ENCODE measurements at regions not wholly inside any gene's neighbourhood (a gene's known extent, or its start where the extent isn't known, plus 50 kb on each side); places are given as distances from the start of the nearest gene placed in this dataset.
"Not testable (repeated sequence)": the region's sequence is repeated elsewhere in the genome, so short reads cannot be mapped to it uniquely, and the experiment has no call there.

DNA sequence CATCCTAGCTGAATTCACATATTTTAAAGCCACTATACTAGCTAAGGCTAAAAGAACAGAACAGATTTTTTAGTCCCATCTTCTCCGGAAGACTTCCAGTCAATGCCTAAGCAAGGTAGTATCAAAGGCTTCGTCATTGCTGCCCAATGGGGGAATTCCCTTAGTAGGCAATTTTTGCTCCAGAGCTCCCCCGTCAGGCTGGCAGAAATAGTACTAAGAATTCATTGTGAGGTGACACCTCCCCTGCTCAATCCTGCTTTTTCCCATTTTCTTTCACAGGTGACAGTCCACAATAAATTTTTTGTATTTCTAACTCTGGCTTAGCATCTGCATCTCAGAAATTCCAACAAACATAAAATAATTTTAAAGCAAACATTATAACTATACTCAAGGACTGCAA lies 52.8 kb upstream of the SRSF6 start:
- DNase-seq (ENCODE audit: low spot score): no peak

DNA sequence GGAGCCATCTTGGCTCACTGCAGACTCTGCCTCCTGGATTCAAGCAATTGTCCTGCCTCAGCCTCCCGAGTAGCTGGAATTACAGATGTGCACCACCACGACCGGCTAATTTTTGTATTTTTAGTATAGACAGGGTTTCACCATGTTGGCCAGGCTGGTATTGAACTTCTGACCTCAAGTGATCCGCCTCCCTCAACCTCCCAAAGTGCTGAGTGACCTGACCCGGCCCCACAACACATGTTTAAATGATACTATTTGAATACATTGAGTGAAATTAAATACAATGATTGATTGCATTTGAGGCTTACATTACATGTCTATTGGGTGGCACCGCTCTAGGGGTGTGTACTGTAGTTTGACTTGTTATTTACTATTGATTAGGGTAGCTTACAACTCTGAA lies 56.8 kb upstream of the SRSF6 start:
- not testable (repeated sequence) for DNase-seq (ENCODE audit: low spot score)

DNA sequence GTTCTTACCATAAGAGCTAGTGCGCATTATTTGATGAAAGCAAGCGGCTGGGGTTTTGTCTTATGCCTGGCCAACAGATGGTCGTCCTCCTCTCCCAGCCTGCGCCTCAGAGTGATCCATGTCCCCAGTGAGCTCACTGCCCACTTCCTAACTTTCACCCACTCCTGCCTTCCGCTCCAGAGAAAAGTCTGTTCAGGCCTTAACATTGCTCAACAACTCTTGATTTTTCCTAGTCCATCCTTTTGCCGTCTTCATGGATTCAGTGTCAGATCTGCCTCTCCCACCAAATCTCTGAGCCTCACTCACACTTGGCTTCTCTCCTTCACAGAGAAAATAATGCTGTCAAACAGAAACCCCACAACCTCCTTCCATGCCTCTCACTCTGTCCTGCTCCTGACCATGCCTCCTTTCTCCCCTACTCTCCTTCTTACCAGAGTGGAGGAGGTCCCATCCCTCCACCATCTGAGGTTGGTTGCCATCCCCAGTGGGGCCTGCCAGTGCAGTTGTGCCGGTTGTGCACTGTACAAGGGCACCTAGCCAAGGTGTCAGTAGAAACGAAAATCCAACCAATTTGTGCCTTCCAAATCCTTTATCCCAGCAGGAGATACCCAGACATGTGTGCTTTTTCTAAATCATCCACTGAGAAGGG lies 58.9 kb upstream of the SRSF6 start:
- DNase-seq (ENCODE audit: low spot score): no peak

DNA sequence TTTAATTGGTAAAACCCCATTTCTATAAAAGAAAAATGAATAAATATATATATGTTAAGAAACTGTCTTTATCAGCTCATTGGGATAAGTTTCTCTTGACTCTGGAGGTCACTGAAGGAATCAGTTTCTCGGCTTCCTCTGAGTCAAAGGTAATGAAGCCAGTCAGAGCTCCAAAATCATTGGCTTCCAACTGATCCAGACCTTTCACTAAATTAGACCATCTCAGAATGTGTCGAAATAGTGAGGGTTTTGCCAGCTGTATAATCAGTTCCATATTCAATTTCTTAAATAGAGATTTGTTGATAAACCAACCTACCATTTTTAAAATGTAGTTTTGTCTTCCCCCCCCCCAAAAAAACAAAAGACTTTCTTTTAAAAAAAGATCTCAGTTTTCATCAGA lies 60.5 kb upstream of the SRSF6 start:
- DNase-seq (ENCODE audit: low spot score): no peak

DNA sequence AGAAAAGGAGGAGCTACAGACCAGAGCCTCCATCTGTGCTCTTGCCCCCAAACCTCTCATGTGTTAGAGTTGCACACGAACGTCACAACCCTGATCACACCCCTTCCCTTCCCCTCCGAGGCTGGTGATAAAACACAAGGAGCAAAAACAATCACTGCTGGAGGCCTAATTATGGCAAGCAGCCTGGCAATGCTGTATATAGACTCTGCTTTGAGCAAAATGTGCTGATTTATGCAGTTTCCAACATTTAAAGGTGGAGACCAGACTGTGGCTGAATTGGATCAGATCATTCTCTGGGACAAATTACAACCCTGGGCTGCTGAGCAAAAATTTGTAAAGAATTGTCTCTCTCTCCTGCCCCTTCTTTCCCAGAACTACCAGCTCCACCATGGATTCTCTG lies 64.6 kb upstream of the SRSF6 start:
- no peak for DNase-seq (ENCODE audit: low spot score)

DNA sequence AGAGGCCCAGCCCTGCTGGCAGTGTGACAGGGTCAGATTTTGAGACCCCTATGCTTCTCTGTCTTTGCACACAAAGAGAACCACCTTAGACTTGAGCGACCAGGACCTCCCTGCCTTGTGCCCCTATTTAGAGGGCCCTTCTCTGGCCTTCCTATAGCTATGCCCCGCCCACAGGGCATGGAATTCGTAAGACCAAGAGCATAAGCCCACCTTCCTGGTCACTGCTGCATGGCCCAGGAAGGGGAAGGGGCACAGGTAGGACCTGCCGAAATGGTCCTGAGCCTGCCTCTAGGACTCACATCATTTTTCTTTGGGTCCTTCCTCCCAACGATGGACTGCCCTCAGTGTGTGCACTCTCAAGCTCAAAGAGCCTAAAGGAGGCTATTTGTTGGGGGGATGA lies 65.1 kb upstream of the SRSF6 start:
- no peak for DNase-seq (ENCODE audit: low spot score)

DNA sequence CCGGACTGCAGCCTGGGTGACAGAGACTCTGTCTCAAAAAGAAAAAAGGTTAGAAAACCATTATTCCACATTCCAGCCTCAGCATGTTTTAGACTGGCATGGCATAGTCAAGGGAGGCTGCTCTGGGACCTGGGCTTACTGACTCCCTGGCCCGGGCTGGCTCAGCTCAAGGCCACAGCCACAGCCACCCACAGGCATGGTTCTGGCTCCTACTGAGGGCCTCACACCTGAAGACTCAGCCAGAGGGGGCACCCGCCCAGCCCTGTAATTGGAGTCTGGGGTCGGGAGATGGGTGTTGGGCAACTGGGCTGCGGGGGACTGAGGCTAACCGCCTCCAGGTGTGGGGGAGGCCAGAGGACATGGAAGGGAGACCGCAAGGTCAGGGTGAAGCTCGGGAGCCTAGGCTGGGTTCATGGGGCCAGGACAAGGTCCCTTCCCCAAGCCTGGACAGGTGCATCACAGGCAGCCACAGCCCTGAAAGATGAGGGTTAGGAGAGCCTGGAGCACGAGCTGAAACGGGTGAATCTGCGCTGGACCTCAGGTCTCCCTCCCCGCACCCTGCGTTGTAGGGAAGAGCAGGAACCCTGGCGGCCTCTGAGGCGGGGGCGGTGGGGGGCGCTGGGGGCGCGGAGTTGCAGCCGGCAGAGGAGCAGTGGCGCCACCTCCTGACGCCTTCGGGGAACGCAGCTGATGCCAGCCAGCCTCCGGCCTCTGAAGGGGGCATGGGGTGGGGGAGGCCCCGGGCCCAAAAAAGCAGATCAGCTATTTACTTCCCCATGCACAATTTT lies 67.7 kb upstream of the SRSF6 start:
- DNase-seq (ENCODE audit: low spot score): no peak

DNA sequence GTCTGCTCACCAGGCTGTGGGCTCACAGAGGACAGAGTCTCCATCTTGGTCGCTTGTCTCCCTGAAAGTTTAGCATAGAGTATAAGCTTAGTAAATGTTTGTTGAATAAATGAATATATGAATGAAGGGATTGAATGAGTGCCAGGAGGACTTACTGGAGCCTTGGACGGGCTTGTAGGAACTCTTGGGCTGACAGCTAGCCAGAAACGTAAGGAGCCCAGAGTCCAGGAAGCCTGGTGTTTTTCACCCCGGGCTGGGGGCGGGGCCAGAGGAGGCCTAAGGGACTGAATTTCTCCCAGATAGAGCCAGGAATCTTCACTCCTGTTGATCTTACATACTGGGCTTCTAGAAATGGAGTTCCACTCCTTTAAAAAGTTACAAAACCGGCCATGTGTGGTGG lies 68.5 kb upstream of the SRSF6 start:
- no peak for DNase-seq (ENCODE audit: low spot score)

DNA sequence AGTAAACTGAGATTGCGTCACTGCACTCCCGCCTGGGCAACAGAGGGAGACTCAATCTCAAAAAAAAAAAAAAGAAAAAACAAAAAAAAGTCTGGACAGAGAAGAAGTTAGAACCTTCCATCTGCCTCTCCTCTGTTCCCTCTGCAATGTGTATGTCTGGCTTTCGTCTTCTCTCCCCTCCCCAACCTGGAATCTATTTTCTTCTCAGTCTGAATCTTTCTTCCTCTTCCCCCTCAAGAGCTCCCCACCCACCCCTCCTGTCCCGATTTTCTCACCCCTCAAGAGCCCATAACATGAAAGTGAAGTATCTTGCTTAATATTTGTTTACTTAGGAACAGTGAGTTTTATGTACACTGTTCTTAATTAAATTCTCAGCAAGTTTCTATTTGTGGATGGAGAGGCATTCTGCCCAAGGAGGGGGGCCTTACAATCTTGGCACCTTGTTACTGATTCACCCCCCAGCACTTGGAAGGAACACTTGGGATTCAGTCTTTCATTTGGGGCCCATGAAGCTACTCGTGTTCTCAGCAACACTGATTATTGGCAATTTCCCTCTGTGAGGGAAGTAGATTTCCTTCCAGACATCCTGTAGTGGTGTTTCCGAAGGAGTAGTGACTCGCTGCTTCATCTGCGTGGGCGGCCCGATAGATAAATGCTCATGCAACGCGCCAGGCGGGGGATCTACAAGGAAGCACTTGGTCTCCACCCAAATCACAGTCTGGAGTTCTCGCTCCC lies 69.3 kb upstream of the SRSF6 start:
- peak; percentile 16 for DNase-seq (ENCODE audit: low spot score)

DNA sequence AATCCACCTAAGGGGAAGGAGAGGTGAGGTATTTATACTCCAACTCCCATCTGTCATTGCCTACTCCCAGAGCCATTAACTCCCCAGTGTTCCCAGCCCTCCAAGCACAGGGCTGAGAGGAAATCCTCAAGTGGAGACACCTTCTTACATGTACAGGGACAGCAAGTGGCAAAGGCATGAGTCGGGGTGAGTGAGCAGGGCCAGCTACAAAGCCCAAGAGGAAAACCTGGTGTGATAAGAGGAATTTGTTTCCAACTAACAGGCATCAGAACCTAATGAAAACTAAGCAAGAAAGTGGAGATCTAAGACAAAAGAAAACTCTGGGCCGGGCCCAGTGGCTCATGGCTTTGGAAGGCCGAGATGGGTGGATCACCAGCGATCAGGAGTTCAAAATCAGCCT lies 70.0 kb upstream of the SRSF6 start:
- DNase-seq (ENCODE audit: low spot score): no peak

DNA sequence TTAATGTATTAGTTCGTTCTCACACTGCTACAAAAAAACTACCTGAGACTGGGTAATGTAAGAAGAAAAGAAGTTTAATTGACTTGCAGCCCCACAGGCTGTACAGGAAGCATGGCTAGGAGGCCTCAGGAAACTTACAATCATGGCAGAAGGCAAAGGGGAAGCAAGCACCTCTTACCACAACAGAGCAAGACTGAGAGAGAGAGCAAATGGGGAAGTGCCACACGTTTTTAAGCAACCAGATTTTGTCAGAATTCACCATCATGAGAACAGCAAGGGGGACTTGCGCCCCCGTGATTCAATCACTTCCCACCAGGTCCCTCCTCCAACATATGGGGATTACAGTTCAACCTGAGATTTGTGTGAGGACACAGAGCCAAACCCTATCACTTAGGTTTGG lies 70.8 kb upstream of the SRSF6 start:
- no peak for DNase-seq (ENCODE audit: low spot score)

DNA sequence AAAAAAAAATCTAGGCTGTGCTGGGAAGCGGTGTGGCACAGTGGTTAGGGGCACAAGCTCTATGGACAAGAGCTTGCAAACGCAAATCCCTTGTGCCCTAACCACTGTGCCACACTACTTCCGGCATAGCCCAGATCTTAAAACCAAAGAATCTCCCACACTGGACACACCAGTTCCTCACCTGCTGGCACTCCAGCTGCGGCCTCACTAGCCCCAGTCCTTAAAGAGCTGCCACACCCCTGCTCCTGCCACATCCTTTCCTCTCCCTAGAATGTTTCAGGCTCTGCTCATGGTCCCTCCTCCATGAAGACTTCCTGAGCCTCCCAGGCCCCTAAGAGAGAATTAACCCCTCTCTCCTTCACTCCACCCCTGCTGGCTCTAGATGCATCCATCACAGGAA lies 71.8 kb upstream of the SRSF6 start:
- DNase-seq (ENCODE audit: low spot score): no peak

DNA sequence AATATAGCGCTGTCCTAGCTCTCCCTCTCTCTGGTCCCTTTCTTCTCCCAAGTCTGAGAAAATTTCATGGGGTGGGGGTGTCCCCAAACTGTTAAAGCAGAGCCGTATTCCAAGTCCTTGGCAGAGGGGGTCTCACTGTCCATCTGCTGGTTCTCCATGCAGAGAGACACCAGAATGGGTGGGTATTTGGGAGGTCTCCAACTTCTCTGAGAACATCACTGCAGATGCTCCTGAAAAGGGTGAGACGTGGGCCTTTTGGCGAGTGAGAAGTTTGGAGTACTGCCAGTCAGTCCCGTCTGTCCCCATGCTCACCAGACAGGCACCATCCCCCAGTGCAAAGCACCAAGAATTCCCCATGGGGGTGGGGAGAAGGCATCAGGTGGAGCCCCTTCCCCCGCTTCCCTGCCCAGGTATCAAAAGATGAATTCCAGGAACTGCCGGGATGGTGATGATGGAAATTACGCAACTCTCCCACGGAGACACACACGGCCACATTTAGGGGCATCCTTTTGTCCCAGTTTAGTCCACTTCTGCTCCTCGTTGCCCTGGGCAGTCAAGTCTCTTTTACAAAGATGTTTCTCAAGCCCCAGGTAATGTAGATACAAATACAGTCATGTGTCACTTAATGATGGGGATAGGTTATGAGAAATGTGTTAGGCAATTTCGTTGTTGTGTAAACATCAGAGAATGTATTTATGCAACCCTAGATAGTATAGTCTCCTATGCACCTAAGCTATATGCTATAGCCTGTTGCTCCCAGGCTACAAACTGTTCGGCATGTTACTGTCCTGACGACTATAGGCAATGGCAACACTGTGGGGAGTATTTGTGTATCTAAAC lies 73.4 kb upstream of the SRSF6 start:
- DNase-seq (ENCODE audit: low spot score): no peak

DNA sequence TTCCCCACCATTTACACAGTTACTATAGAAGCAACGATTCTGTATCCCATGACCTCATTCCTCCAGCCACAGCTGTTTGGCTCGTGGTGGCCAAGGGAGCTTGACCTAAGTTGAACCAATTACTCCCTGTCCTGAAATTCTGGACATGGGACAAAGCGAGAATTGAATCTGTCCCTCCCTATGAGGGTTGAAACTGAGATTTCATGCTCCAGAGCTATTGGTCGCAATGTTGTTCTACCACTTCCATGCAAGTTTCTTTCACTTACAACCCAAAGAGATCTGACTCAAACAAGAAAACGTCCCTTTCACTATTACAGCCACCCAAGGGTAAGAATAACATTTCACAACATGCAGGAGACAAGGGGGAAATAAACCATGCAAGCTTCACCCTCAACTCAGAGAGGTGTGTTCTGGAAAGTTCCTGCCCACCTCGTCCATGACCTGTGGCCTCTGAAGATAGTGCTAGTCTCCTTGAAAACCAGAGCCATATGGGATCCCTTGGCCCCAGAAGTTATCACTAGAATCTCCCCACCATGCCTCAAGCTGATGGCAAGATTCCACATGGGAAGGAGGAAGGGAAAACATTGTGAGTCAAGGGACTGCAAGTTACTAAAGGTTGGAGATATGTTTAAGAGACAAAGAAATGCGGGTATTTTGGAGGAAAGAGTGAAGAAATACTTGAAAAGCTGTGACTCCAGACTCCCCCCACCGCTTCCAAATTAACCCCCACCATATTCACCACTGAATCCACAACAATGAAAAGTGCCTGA lies 74.5 kb upstream of the SRSF6 start:
- no peak for DNase-seq (ENCODE audit: low spot score)

DNA sequence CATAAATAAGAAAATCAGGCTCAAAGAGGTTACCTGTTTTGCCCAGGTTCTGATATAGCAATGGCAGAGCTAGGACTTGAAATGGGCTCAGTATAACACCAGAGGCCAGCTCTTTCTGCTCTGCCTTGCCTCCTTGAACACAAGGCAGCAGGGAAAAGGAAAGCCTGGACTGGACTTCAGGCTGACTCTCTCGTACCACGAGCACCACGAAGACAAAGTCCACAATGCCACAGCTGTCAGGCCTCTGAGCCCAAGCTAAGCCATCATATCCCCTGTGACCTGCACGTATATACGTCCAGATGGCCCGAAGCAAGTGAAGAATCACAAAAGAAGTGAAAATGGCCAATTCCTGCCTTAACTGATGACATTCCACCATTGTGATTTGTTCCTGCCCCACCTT lies 75.6 kb upstream of the SRSF6 start:
- DNase-seq (ENCODE audit: low spot score): not testable (repeated sequence)

DNA sequence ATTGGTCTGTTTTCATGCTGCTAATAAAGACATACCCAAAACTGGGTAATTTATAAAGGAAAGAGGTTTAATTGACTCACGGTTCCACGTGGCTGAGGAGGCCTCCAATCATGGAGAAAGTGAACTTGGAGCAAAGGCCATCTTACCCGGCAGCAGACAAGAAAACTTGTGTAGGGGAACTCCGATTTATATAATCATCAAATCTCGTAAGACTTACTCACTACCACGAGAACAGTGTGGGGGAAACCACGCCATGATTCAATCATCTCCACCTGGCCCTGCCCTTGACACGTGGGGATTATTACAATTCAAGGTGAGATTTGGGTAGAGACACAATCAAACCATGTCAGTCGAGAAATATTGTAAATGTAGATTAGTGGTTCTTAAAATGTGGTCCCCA lies 76.2 kb upstream of the SRSF6 start:
- not testable (repeated sequence) for DNase-seq (ENCODE audit: low spot score)

DNA sequence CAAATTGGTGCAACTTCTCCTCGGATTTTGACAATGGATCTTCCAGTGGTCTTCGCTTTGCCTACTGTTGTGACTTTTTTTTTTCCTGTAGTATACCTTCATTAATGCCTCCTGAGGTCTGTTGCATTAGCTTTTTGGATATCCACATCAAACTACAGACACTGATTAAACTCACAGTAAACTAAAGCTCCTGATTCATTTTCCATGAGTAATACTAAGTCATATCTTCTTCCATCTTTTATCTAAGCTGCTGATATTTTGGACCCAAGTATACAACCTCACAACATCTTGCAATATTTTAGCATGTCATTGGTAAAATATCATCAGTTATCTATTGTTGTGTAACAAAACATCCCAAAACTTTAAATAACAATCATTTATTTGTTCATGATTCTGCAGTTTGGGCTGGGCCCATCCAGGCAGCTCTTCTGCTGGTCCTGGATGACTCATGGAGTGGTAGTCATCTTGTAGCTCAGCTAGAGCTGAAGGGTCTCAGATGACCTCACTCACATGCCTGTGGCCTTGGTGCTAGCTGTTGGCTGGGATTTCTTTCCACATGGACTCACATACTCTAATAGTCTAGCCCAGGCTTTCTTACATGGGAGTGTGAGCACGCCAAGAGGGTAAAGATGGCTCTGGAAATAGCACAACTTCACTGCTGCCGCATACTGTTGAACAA lies 78.3 kb upstream of the SRSF6 start:
- DNase-seq (ENCODE audit: low spot score): peak; percentile 78

DNA sequence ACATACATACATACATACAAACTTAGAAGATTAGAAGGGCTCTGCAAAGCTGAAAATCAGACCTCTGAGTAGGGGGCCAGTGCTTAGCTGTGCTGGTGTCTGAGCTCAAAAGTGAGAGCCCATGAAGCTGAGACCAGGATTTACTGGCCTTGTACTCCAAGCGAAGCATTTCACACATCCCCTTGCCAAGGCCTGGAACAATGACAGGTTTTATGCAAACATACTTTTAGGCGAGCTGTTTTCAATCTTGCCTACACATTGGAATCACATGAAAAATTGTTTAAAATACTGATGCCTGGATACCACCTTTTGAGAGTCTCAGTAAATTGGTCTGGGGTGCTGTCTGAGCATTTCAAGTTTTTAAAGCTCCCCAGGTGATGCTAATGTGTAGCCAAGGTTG lies 80.9 kb upstream of the SRSF6 start:
- DNase-seq (ENCODE audit: low spot score): no peak

DNA sequence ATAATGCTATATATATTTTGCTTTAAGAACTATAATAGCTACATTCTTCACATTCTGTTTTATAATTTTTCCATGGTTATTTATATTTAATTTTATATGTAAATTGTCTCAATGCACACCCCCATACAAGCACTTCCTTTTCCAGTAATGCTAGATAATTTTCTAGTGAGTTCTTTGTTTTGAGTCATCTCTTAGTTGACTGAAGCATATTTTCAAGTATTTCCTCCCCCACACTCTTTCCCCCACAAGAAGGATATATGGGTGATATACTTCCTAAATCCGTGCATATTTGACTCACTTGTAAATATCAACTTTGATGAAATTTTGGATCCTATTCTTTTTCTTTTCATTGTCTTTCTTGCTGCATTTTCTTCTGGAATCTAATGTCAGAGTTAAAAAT lies 82.1 kb upstream of the SRSF6 start:
- DNase-seq (ENCODE audit: low spot score): no peak

DNA sequence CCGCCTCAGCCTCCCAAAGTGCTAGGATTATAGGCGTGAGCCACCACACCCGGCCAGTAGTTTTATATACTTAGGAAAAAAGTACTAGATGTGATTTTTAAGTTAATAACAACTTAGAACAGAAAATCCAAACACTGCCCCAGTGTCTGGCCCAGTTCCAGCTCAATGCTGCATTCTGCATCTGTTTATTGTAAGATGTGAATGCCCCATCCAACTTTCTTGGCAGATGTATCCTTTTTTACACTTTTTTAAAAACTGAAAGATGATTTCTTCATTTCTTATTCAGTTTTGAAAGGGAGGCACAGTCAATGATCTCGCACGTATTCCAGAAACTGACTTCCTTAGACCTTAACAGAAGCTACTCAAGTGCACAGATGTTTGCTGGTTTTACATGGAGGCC lies 85.6 kb upstream of the SRSF6 start:
- no peak for DNase-seq (ENCODE audit: low spot score)

DNA sequence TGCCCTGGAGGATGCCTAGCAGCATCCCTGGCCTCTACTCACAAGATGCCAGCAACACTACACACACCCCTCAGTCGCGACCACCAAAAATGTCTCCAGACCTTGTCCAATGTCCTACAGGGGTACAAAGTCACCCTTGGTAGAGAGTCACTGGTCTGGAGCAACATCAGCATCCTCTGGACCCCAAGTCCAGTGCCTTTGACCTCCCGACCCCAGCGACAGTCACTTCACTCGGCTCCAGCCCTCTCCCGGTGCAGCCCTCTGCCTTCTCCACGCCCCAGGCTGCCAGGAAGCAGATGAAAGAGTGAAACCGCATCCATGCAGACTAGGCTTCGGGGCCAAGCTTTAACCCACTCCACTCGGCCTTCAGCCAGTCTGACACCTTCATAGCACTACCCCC lies 92.0 kb upstream of the SRSF6 start:
- DNase-seq (ENCODE audit: low spot score): no peak

Measured in hepatic stellate cell (primary cell).